ENCODE measurements at regions not wholly inside any gene's neighbourhood (a gene's known extent, or its start where the extent isn't known, plus 50 kb on each side); places are given as distances from the start of the nearest gene placed in this dataset.
"Not testable (repeated sequence)": the region's sequence is repeated elsewhere in the genome, so short reads cannot be mapped to it uniquely, and the experiment has no call there.

DNA sequence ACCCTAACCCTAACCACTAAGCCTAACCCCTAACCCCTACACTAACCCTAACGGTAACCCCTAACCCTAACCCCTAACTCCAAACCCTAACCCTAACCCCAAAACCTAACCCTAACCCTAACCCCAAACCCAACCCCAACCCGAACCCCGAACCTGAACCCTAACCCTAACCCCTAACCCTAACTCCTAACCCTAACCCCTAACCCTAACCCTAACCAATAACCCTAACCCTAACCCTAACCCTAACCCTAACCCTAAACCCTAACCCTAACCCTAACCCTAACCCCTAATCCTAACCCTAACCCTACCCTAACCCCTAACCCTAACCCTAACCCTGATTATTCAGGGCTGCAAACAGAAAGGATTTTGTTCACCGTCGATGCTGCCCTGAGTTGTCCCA lies 144.6 kb upstream of the DUSP22 start:
- not testable (repeated sequence) for DNase-seq

DNA sequence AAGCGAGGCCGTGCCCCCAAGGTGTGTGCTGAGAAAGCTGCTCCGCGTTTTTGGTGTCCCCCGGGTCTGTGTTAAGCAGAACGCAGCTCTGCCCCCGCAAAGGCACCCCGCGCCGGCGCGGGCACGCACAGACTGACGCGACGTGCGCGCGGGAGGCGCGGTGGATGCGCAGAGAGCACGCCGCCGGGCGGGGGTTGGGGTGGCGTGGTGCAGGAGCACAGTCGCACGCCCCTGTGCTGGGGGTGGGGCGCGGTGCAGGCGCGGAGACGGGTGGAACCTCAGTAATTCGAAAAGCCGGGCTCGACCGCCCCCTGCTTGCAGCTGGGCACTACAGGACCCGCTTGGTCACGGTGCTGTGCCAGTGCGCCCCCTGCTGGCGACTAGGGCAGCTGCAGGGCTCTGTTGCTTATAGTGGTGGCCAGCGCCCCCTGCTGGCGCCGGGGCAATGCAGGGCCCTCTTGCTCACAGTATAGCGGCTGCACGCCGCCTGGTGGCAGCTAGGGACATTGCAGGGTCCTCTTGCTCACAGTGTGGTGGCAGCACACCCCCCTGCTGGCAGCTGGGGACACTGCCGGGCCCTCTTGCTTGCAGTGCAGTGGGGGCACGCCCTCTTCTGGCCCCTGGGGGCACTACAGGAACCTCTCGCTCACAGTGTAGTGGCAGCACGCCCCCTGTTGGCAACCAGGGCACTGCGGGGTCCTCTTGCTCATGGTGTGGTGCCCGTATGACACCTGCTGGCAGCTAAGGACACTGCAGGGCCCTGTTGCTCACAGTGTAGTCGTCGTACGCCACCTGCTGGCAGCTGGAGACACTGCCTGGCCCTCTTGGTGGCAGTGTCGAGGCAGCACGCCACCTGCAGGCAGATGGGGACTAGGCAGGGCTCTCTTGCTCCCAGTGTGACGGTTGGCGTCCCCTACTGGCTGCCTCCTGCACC lies 144.0 kb upstream of the DUSP22 start:
- peak; percentile 9 for DNase-seq

DNA sequence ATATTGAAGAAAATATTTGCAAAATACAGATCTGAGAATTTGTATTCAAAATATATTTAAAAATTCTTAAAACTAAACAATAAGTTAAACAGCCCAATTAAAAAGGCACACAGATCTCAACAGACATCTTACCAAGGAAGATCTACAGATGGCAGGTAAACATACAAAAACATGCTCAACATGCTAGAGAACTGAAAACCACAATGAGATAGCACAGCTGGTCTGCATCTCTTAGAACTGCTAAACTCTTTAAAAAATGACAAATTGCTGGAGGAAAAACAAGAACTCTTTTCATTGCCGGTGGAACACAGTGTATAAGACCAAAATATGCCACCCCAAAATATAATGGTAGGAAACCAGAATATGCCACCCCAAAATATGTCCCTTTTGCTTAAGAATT lies 142.1 kb upstream of the DUSP22 start:
- not testable (repeated sequence) for DNase-seq

DNA sequence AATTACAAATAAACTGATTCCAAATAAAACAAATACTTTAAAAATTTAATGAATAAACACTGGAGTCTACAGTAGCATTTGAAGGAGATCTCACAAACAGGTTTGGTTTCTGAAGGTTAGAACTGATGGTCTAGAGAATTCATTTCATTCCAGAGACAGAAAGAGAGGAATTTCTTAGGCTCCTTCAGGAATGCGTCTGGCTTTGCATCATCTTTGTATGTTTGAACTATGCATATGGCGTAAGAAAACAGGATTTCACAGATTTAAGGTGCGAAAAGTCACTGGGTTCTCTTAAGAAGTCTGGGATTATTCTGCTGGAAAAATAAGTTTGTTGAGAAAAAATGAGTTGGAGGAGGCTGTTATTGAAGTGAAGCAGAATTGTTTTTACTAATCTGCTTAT lies 139.9 kb upstream of the DUSP22 start:
- DNase-seq: peak; percentile 12

DNA sequence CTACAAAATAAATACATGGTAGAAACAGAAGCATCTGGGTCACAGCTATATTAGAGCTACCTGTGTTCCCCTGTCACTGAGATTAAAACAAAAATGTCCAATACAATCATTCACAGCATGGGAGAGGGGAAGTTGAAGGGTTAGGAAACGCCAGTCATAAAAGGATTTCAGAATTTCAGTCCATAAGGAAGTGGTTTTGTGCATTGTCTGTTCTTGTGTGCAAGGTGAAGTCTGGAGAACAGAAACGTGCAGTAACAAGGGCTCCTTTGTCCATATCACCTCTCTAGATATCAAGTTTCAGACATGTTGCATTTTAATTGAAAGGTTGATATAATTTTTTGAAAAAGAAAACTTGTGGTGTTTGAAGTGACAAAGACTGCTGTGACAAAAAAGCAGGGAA lies 139.3 kb upstream of the DUSP22 start:
- DNase-seq: not testable (repeated sequence)

DNA sequence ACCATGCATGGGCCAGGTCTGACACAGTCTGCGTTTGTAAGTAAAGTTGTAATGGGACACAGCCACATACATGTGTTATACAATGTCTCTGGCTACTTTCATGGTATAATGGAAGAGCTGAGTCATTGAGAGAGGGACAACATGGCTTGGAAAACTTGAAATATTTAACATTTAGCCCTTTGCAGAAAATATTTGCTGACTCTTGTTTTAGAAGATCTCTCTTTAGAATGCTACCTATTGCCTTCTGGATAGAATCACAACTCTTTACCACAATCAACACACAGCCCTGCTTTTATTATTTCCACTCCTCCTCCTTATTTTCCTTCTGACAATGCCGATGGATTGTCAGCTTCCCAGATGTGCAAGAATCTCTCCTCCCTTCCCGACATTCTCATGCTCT lies 138.4 kb upstream of the DUSP22 start:
- DNase-seq: not testable (repeated sequence)

DNA sequence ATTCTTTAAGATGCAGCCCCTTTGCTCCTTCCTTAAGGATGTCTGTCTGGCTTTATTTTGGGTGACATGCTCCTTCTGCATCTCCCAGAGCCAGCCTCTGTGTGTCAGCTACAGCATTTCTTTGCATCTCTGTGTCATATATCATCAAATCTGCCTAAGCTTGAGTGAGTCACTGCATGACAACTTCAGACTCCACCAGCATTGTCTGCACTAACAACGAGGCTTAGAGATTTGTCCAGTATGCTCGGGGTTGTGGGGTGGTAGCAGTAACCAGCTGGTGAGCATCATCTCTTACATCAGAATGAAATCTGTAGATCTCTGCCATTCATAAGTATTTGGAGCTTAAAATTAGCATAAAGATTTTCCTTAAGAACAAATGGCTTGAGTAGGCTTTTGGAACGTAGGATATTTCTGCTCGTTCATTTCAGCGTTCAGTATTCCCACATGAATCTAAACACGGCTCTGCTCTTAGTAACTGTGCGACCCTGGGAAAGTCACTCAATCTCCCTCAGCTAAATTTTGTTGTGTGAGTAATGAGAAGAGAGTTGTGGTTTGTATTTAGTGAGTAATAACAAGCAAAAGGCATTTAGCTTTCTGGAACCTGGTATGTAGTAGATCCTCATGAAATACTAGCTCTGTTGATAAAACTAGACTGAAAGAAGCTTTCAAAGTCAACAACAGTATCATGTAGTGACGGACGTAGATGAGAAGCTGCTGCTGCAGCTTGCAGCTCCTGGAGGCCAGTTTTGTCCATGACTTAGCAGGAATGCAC lies 137.8 kb upstream of the DUSP22 start:
- peak; percentile 67 for DNase-seq

DNA sequence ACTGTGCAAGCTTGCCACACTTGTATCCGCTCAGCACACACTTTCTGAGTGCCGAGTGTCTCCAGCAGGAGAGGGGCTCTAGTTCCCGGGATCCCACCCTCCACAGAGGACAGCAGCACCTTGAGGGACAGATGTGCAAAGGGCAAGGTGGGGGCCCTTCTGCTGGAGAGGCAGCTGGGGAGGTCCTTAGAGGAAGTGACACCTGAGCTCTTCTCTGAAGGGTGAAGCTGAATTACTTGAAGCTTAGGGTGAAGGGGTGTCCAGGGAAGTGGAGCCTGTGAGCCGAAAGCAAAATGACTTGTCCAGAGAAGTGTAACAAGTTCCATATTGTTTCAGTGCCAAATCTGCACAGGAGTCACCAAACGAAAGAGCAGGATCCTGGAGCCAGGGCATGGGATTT lies 136.3 kb upstream of the DUSP22 start:
- DNase-seq: no peak

DNA sequence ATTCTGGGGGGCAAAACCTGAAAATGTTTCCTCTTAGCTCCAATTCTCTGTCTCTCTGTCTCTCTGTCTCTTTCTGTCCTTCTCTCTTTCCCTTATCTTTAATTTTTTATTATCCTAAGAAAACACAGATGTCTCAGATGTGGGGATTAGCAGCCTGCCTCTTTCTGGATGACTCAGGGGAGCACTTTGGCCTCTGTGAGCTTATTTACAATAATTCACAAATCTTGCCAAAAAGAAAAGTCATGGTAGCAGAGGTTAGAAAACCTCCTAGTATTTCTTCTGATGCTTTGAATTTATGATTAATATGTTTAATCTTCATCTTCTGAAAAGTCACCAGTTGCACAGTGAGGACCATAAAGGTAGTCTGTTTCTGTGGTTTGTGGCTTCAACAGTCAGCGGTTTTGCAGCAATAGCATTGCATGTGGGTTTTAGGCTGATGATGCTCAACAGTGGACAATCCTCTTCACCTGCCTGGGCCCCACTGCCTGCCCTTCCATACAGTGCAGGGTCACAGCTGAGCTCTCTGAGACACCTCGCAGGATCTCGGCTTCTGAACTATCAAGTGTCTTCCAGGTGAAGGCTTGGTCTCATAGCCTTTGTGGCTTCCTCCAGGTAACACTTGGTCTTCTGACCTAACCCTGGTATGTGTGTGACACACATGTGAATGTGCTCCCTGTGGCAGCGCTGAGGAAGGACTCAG lies 135.7 kb upstream of the DUSP22 start:
- peak; percentile 77 for DNase-seq

DNA sequence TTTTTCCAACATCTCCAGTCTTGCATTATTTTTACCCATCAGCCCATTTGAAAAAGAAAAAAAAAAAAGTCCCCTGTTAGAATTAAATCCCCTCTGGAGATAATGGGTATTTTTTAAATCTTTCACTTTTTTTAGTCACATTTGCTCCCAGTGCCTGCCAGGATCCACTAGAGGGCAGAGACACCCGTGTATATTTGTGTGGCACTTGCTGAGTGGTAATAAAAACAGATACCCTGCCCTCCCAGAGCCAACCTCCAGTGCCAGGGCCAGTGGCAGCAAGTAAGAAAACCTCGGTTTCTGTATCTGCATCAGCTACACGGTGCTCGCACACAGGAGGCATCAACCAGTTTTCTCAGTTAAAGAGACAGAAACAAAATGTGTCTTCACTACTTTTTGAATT lies 135.1 kb upstream of the DUSP22 start:
- DNase-seq: not testable (repeated sequence)

DNA sequence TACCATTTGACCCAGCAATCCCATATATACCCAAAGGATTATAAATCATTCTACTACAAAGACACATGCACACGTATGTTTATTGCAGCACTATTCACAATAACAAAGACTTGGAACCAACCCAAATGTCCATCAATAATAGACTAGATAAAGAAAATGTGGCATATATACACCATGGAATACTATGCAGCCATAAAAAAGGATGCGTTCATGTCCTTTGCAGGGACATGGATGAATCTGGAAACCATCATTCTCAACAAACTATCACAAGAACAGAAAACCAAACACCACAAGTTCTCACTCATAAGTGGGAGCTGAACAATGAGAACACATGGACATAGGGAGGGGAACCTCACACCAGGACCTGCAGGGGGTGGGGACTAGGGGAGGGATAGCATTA lies 130.6 kb upstream of the DUSP22 start:
- DNase-seq: not testable (repeated sequence)

DNA sequence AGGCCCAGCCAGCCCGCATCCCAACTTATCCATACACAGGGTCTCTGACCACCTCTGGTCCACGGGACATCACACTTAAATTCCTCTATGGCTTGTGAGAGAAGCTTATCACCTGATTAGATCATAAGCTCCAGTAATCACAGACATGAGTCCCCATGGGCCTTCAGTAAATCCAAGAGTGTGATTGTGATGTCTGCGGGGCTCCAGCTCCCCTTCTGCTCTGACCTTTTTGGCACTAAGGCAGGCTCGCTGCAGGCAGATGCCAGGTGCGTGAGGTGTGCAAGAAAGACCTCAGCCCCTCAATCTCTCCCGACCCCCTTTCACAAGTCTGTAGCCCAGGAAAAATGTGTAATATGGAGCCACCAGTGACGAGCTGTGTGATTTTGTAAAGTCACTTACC lies 127.6 kb upstream of the DUSP22 start:
- no peak for DNase-seq

DNA sequence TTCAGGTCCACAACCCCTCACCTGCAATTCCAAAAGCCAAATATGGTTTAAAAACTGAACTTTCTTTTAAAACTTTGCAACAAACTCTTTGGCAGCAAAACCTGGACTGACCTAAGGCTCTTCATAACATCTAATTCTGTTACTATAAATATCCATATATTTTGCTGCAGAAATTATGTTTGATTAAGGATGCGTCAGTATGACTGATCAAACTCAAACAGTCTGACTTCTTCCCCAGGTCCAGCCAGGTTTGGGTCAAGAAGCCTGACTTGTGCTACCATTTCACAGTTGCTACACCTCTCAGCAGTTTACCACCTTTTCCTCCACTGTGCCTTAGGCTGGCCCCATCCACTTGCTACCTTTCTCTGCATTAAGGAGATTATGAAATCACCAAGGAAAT lies 127.0 kb upstream of the DUSP22 start:
- DNase-seq: no peak

DNA sequence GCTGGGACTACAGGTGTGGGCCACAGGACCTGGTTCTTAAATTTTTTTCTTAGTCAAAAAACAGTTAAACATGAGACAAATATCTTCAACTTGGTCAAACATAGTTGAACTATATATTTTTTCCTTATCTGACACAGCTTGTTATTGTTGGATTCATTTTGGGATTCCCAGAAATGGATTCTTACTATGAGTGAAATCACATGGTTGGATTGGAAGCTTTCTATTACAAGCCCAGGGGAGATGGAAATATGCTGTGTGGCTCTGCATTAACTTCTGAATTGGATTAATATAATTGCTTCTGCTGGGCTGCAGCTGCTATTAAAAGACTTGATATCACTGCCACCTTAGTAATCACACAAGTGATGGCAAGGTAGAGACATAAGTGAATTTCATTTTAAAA lies 126.4 kb upstream of the DUSP22 start:
- no peak for DNase-seq

DNA sequence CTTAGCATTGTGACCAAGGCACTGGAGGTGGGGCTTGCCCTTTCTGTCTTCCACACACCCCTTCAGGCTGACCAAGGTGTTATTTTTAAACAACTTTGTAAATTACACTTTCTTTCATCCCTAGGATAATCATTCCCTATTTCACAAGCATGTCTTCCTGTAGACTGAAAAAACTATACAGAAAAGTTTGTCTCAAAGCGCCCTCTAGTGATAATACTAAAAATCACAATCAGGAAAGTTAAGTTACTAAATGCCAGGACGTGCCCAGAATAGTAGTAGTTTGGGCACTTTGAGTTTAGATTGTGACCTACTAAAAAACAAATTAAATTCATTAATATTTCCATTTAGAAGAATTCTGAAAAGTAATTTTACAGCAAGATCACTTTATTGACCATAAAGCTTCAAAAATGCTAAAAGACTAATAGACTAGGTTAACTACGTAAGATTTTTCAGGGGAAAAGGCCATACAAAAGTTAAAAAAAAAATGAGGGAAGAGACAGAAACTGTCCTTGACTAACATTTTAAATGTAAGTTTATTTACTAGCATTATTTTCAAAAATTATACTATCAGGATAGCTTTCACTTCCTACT lies 123.3 kb upstream of the DUSP22 start:
- DNase-seq: peak; percentile 59

DNA sequence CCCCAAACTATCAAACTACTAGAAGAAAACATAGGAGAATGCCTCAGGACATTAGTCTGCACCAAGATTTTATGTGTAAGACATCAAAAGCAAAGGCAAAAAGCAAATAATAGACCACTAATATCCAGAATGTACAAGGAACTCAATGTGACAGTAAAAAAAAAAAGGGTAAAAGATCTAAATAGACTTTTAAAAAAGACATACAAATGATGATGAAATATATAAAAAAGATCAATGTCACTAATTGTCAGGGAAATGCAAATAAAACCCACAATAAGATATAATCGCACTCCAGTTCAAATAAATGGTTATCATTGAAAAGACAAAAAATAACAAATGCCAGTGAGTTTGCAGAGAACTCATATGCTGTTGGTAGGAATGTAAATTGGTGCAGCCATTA lies 118.3 kb upstream of the DUSP22 start:
- DNase-seq: no peak

DNA sequence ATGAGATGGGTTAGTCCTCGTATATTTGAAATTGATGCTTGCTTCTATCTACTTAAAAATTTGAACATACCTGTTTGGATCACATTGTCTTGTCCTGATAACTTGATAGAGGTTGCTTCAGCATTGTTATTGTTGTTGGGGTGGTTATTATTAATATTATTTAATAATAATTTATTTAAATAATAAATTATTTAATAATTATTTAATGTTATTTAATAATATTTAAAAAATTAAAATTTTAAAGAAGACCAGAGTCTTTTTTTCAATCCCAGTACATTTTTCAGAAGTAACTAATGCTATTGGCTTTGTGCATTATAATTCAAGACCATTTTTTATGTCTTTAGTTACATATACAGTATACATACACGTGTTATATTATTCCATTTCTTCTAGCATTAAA lies 116.6 kb upstream of the DUSP22 start:
- DNase-seq: no peak

DNA sequence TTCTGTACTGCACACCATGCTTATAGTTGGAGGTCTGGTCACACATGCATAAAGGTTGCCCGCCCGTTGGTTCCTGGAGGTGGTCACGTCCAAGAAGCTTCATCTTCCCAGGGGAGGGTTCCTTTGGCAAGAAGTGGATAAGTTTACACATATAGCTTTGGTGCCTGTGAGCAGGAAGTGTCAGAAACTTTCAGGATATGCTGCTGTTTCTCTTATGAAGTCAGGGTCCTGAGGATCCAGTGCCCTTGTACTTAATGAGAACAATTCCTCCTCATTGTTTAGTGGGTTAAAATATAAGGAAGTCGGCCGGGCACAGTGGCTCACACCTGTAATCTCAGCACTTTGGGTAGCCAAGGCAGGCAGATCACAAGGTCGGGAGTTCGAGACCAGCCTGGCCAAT lies 115.5 kb upstream of the DUSP22 start:
- no peak for DNase-seq

DNA sequence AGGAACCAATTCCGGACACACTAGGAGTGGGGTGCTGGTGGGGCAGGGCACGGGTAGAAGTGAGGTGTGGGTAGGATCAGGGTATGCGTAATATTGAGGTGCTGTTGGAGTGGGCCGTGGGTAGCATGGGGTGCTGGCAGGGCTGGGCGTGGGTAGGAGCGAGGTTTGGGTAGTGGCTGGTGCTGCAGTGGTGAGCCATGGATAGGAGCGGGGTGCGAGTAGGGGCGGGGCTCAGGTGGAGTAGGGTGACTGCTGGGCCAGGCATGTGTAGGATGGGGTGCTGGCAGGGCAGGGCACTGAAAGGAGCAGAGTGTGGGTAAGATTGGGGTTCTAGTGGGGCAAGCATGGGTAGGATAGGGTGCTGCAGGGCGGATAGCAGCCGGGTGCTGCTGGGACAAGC lies 114.2 kb upstream of the DUSP22 start:
- DNase-seq: no peak

DNA sequence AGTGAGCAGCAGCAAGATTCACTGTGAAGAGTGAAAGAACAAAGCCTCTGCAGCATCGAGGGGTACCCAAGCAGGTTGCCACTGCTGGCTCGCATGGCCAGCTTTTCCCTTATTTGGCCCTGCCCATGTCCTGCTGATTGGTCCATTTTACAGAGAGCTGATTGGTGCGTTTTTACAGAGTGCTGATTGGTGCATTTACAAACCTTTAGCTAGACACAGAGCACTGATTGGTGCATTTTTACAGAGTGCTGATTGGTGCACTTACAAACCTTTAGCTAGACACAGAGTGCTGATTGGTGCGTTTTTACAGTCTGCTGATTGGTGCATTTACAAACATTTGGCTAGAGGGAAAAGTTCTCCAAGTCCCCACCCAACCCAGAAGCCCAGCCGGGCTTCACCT lies 113.4 kb upstream of the DUSP22 start:
- not testable (repeated sequence) for DNase-seq

DNA sequence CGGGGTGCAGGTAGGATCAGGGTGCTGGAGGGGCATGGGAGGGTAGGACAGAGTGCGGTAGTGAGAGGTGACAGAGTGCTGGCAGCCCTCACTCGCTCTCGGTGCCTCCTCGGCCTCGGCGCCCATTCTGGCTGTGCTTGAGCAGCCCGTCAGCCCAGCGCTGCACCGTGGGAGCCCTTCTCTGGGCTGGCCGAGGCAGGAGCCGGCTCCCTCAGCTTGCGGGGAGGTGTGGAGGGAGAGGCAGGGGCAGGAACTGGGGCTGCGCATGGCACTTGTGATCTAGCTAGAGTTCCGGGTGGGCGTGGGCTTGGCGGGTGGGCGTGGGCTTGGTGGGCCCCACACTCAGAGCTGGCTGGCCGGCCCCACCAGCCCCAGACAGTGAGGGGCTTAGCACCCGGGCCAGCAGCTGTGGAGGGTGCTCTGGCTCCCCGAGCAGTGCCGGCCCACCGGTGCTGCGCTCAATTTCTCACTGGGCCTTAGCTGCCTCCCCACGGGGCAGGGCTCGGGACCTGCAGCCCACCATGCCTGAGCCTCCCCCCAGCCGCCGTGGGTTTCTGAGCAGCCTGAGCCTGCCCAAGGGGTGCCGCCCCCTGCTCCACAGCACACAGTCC lies 112.8 kb upstream of the DUSP22 start:
- no peak for DNase-seq

DNA sequence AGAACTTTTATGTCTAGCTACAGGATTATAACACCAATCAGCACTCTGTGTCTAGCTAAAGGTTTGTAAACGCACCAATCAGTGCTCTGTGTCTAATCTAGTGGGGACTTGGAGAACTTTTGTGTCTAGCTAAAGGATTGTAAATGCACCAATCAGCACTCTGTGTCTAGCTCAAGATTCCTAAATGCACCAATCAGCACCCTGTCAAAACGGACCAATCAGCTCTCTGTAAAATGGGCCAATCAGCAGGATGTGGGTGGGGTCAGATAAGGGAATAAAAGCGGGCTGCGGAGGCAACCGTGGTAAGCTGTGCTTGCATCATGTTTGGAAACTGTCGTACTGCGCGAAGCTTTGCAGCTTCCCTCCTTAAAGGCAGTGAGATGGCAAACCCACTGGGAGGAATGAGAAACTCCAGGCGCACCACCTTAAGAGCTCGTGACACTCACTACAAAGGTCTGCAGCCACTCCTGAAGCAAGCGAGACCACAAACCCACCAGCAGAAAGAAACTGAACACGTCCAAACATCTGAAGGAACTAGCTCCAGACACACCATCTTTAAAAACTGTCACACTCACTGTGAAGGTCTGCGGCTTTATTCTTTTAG lies 112.1 kb upstream of the DUSP22 start:
- not testable (repeated sequence) for DNase-seq

Data from HCEC 1CT (cell line).